HuH-7.5 (cell line): ENCODE measurements at regions not wholly inside any gene's neighbourhood (a gene's known extent, or its start where the extent isn't known, plus 50 kb on each side); places are given as distances from the start of the nearest gene placed in this dataset.
"Not testable (repeated sequence)": the region's sequence is repeated elsewhere in the genome, so short reads cannot be mapped to it uniquely, and the experiment has no call there.

Experiments used
- DNase-seq: peaks from one replicate; pipeline ENCODE4 v3.0.0; 2011; ENCODE audit warnings: low spot score

GRCh38 chr12:61043838-61044237 lies 1216.4 kb upstream of the USP15 start:
- no peak for DNase-seq

GRCh38 chr12:61044766-61045165 lies 1215.4 kb upstream of the USP15 start:
- no peak for DNase-seq

DNA sequence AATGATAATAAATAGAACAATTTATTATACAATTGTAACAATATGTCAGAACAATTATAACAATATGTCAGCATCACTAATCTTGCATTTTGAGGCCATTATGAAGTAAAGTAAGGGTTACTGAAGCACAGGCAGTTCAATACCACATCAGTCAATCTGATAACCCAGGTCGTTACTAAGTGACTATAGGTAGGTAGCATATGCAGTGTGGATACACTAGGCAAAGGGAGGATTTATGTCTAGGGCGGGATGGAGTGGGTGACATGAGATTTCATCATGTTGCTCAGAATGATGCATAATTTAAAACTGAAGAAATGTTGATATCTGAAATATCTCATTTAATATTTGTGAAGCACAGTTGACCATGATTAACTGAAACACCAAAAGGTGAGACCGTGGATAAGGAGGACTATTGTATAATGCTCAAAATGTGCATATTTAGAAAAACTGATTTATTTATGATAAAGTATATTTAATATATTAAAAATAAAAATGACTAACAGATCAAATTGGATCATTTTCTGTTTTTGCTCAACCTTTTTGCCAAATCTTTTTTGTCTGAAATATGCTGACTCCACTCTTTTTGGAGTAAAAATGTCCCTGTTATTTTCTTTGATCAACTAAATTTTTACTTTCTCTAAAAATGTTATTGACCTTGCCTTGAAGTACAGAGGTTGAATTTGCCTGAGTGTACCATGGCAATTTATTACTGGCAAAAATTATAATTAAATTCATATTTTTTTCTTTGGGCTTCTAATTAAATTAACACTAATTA lies 1189.4 kb upstream of the USP15 start:
- no peak for DNase-seq

DNA sequence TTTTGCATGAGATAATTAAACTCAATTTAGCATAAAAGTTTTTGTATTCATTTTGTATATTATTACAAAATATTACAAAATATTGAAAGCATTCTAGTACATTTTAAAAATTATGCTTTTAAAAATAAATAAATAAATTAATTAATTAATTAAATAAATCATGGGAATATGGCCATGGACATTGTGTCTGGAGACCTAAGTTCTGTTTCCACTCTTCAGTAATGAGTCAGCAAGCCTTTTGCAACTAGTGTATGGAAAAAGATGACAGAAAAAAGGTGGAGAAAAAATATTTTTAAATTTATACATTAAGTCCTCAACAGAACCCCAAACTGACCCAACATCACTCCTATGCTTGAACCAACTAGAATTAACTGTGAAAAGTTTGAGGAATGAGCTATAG lies 1187.5 kb upstream of the USP15 start:
- DNase-seq: no peak

- DNase-seq: no peak
These were observed 1165.1 kb upstream of the USP15 start for GRCh38 chr12:61095111-61095510.

DNA sequence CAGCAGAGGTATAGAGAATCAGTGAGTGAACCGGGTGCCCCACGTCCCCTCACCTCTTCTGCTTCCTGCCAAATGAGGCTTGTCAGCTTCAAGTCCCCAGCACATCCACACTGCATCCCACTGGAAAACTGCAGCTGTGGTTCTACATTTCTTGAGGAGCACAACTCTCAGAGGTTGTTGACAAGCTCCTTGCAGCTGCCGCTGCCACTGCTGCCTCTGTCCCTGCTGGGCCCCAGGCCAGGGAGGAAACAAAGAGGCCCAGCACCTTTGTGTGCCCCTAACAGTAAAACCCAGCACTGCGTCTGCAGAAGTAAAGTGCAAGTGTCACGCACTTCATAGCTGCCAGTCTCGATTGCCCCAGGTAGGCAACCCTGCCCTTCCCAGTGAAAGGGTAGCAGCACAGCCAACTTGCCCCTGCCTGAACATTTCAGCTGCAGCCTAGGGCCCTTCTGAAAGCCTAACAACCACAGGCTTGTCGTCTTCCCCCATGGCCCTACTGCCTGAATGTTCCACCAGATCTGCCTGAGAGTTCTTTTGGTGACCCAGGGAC lies 1162.1 kb upstream of the USP15 start:
- no peak for DNase-seq

DNA sequence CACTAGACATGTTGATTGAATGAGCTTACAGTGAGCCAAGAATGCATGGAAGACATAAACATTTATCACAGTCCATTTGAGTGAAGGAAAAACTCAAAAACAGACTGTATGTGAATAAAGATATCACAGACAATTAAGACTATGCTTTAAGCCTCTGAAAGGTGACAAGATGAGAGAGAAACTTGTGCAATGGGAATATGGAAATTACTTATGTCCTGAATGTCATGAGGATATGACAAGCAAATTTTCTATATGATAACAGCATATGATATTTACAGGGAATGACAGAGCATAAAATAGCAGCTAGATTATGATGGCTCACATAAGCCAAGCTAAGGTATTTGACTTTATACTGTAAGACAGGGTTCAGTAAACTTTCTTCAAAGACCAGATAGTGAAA lies 1153.1 kb upstream of the USP15 start:
- DNase-seq: no peak

DNA sequence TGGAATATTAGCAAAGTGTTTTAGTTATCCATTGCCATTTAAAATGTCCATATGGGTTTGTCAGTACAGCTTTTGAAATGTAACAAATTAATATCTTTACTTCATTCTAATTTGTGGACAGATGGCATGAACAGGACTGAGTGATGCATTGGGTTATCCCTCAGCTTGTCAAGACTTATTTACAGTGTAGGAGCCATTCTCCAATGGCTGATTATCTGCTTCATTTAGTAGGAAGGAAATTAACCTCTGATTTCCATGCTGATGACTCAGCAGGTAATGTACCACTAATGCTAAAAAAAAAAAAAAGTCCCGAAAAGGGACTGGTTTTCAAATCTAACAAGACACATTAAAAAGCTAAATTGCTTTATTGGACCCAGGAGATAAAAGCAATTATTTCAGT lies 1149.0 kb upstream of the USP15 start:
- no peak for DNase-seq

DNA sequence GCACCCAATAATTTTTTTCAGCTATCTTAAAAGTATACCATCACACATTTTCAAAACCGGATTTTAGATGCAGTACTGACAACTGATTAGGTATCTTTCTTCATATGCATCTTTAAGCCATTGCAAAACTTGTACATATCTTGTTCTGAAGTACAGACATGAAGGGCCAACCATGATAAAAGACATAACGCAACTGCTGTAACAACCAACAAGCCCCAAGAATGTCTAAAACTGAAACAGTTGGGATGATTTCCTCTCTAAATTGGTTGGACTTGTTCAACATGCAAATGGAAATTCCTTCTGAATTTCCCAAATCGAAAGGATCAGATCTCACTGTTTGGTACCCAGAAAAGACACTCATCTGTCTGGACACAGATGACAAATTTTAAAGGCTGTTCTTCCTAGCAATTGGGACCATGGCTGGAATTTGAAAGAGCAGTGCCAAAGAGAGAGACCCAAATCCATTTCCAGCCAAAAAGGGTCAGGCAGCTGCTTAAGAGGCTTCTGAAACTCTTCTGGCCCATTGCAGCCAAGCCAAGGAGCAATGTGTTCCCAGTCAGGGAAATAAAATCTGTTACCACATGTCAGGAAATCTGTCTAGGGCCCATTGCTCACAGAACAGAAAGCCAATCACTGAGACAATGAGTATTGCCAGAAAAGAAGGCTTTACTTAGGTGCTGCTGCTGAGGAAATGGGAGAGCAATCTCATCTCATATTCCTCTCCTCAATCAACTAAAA lies 1122.4 kb upstream of the USP15 start:
- no peak for DNase-seq

DNA sequence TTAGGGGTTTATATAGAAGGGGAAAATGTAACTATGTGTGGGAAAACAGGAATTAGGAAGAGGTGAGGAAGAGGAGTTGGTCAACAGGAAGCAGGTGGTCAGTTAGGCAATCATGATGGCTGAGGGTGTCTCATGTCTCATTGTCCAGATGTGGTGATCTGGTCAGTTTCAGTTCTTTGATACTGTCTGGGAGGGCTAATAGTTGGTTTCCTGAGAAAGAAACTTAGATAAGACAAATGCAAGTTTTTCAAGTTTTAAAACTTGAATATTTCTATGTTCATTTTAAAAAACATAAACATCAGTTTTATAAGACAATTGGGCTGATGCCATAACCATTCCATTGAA lies 1121.8 kb upstream of the USP15 start:
- no peak for DNase-seq

GRCh38 chr12:61161961-61162360 lies 1098.2 kb upstream of the USP15 start:
- DNase-seq: no peak

DNA sequence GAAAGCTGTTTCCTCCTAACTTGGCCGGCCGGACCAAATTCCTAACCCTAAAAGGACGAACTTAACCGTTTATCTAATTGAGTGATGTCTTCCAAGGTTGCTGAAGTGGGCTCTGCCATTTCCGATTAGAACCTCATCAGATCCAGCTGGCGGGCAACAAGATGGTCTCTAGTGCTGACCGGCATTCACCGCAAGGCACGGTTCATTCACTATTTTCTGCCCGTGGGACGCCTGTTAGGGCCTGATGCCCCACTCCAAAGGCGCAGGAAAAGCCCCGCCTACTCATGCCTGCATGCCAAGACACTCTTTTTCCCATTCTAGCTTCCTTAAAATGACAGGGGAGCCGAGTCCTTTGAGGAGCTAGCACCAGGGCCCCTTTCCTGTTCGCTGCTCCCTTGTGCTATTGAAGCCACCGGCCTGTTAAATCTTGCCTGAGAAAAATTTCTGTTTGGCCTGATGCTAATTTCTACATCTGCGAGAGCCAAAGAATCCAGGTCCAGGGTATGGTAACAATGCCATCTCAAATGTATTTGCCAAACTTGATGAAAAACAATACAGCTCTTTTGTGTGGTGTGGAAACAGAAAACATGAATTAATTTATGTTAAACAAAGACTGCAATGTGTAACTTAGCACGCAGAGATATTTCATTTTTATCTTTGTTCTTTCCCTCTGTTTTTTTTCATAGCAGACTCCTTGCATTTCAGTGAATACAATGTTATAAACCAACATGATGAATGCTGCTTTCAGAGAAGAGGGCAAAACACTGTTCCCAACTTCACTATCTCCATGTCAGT lies 1071.2 kb upstream of the USP15 start:
- no peak for DNase-seq

- no peak for DNase-seq
These were observed 1046.6 kb upstream of the USP15 start for GRCh38 chr12:61213646-61214045.

- DNase-seq: no peak
These were observed 1039.9 kb upstream of the USP15 start for GRCh38 chr12:61220337-61220736.

GRCh38 chr12:61232040-61232439 lies 1028.2 kb upstream of the USP15 start:
- no peak for DNase-seq

DNA sequence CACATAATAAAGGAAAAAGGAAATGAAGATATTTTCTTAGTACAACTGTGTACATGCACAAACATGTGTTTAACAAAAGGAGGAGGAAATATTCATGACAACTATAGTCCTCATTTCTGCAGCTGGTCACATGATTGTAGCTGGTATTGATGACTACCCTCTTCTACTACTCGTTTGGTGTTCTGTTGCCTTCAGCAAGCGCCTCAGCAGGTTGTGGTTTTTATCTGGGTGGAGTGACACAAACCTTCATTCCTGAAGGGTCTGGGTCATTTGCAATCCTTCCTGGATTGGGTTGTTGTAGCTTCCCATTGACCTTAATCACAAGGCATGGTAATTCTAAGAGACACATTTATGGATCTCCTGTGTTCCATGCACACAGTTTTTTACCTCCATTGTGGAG lies 1009.9 kb upstream of the USP15 start:
- DNase-seq: no peak

- no peak for DNase-seq
These were observed 1009.1 kb upstream of the USP15 start for GRCh38 chr12:61251076-61251475.

- no peak for DNase-seq
These were observed 1006.0 kb upstream of the USP15 start for GRCh38 chr12:61254225-61254624.

- not testable (repeated sequence) for DNase-seq
These were observed 995.9 kb upstream of the USP15 start for GRCh38 chr12:61264294-61264693.

DNA sequence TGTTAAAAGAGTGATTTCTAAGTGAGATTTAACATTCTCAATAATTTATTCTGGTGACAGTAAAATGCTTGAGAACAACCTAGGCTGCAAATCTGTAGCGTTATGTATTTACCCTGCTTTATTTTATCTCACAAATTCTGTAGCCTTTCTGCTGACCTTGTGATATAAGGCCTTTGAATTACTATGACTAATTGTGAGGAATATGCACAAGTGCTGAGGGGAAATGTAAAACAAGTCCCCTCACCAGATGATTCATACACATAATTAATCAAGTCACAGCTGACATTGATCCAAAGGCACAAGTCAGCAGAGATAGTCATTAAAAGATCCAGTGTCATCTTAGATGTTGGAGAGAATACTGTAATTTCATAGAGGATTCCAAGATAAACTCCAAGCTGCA lies 992.7 kb upstream of the USP15 start:
- DNase-seq: no peak

DNA sequence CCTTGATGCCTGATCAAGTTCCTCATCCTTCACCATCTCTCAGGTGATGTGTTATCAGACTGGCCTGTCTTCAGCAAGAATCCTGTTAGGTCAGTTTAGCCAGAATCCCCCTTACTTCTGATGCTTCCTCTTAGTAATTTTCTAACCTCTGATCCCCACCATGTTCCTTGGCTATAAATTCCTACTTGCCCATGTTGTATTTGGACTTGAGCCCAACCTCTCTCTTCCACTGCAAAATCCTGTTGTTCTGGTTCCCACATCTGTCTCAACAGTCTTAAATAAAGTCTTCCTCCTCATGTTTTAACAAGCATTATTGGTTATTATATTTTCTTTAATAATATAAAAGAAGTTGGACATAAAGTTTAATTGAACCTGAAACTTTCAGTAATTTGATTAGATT lies 987.8 kb upstream of the USP15 start:
- DNase-seq: no peak

DNA sequence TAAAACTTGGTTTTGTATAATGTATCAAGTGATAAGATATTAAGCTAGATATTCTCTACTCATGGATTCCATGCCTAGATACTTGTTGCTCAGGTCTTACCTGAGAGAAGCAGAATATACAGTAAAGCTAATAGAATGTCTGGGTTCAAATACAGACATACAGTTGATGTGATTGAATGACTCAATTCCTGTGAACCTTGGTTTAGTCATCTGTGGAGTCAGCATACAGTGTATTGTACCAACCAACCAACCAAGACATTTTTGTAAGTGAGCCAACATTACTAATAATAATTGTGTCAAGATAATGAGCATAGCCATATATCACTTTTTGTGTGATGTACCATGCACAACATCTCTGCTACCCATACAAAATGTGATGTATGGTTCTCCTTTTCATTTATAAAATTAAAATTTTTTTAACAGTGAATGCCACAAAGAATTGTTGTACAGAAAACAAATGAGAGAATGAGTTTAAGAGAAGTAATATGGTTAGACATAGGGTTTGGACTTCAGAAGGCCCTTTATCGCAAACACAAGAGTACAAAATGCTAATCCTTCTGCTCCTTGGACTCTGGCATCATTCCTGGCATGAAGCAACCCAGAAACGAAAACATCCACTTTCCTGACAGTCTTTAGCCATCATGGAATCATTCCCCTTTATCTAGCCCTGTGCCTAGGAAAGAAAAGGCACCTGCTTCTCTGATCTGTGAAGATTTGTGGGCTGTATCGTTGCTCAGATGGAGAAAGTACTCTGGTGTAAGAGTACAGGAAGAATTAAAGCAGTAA lies 977.2 kb upstream of the USP15 start:
- DNase-seq: no peak
